WI38 (cell line): ENCODE measurements at regions not wholly inside any gene's neighbourhood (a gene's known extent, or its start where the extent isn't known, plus 50 kb on each side); places are given as distances from the start of the nearest gene placed in this dataset.

ENCODE experiments used
- H3K4me3 ChIP-seq: 2 replicates; pipeline ENCODE4 v1.5.1; 2011; ENCODE audit warnings: low read depth, mild to moderate bottlenecking, control low read depth, low read length
- TF ChIP-seq, protein P1 (sequence below): IDR thresholded peaks from 2 replicates; pipeline ENCODE4 v1.5.1; 2012; ENCODE audit warnings: low read depth, mild to moderate bottlenecking, control low read depth, low read length

DNA sequence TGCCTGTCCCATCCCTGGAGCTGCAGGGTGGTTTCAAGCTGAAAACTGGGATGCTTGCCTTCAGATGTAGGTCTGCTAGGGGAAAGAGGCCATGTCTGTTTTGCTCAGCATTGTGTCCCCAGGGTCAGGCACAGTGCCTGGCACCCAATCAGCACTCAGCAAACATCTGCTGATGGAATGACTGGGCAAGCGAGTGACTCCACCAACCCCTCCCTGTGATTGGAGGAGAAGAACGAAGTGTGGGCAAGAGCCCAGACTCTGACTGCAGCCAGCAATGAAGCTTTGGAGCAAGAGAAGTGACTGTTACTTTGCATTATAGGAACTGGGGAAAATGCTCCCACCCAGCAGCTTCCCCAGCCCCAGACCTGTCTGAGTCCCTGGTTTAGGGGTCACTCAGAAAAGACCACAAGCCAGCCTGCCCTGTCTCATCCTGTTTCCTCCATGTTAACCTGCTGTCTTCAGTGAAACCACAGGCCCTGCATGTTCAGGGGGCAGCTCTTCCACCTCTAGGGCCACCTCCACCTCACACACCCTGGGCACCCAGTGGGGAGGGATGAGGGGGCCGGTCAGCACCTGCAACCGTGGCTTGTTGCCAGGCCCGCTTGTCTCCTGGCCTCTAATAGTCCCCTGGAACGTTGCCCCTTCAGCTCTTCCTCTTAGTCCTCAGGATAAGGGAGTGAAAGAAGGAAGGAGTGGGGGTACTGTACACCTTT is 147.4 kb downstream of the TRIM29 start:
- TF ChIP-seq, protein P1, sequence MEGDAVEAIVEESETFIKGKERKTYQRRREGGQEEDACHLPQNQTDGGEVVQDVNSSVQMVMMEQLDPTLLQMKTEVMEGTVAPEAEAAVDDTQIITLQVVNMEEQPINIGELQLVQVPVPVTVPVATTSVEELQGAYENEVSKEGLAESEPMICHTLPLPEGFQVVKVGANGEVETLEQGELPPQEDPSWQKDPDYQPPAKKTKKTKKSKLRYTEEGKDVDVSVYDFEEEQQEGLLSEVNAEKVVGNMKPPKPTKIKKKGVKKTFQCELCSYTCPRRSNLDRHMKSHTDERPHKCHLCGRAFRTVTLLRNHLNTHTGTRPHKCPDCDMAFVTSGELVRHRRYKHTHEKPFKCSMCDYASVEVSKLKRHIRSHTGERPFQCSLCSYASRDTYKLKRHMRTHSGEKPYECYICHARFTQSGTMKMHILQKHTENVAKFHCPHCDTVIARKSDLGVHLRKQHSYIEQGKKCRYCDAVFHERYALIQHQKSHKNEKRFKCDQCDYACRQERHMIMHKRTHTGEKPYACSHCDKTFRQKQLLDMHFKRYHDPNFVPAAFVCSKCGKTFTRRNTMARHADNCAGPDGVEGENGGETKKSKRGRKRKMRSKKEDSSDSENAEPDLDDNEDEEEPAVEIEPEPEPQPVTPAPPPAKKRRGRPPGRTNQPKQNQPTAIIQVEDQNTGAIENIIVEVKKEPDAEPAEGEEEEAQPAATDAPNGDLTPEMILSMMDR, result no peak
- H3K4me3 ChIP-seq, result no peak overlapping the region

DNA sequence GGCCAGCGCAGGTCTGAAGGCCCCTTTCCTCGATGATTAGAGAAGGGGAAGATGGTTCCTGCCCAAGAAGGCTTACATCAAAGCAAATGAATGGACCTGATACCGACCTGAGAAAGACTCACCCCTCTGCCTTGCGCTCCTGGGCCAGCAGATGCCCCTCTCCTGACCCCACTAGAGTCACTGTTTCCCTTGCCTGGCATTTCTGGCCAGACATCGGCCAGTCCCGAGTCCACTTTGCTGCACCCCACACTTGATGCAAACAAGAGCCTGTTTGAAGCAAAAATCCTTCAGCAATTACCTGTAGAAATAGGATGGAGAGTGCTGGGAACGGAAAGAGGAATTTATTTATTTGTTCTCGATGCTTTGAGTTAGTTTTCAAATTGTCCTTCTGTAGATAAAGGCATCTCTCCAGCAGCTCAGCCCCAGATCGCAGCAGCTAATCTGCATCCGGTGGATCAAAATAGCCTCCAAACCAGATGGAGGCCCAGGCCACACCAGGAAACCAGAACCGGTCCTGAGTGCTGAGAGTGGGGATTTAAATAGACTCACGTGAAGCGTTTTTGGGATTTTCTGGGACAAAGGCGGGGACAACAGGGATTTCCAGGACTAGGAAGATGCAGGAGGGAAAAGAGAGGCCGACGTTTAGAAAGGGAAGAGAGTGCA is 148.6 kb downstream of the TRIM29 start:
- H3K4me3 ChIP-seq, result no peak overlapping the region
- TF ChIP-seq, protein P1, result no peak

DNA sequence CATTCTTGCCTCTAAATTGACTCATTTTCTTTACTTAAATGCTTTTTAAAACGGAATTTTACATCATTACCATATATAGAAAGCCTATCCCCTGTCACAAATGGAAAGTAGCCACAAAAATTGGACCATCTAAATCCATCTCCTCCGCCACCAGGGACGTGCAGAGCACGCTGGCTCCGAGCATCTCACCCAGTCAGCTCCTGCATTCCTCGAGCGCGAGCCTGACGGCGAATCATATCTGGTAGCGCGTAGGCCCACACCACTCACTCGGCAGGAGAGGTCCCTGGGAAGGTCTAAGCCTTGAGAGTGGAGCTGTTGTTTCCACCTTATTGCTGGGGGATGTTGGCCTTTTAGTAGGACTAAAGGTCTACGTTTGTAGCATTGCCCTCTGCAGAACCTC is 152.4 kb downstream of the TRIM29 start:
- no peak overlapping the region for H3K4me3 ChIP-seq
- TF ChIP-seq, protein P1, result no peak

DNA sequence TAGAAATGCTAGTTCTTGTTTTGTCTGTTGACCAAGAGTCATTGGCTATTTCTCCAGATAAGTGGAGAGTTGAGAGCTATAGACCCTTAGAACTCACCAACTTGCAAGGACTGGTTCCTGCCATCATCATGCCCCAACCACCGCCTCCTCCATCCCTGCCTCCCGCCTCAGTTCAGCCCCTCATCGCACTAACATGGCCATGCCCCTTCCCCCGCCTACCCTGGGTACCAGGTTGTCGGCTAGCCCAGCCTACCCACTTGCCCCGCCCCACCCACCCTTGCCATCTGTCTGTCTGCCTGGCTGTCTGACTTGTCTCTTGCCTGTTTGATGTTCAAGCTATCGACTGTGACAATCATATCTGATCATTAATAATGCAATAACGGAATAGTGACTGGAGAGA is 154.1 kb downstream of the TRIM29 start:
- TF ChIP-seq, protein P1, result no peak
- H3K4me3 ChIP-seq, result no peak overlapping the region

DNA sequence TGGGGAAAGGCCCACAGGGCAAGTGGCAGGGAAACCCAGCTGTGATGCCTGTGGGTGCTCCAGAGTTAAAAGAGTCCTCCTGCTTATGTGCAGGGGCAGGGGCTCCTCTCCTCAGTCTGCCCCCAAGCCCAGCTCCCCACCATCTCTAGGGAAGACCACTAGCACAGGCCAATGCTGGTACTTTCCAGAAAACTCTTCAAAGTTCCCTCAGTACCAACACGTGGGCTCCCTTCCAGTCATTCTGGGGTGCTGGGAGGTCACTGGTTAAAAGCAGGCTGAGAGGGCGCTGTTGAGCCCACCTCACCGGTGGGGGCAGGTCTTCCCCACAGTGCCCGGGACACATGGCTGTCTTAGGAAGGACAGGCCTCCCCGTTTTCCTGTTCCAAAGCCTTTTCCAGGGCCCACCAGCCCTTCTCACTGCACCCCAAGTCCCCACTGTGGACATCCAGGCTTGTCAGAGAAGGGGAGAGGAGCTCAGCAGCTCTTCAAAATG is 154.6 kb downstream of the TRIM29 start:
- H3K4me3 ChIP-seq, result no peak overlapping the region
- TF ChIP-seq, protein P1, result no peak

DNA sequence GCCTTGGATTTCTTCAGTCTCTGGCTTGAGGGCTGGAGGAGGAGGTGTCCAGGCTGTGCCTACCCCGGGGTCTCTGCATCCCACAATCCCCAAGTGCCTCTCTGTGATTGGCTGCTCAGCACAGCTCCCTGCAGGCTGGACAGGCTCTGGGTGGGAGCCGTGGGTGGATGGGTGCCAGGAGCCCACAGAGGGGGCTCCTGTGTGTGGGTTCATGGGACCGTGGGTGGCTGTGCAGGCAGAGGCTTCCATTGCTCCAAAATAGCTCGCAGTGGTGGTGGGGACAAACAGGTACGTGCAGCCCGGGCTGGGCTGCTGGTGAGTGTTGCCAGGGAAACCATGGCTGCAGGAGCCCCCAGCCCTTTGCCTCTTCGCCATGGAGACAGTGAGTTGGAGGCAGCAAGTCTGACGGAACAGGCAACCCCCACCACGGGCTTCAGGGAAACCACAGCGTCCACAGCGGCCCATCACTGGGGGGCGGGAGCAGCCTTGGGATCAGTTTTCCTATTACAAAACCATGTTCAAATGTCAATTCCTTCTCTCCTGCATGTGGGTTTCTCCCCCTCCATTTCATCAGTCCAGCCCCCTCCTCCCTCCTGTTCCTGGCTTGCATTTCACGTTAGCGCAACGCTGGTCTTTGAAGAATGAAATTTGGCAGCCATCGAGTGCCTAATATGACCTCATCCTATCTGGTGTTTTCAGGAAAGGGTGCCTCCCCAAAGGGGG is 155.2 kb downstream of the TRIM29 start:
- no peak overlapping the region for H3K4me3 ChIP-seq
- TF ChIP-seq, protein P1, result no peak

DNA sequence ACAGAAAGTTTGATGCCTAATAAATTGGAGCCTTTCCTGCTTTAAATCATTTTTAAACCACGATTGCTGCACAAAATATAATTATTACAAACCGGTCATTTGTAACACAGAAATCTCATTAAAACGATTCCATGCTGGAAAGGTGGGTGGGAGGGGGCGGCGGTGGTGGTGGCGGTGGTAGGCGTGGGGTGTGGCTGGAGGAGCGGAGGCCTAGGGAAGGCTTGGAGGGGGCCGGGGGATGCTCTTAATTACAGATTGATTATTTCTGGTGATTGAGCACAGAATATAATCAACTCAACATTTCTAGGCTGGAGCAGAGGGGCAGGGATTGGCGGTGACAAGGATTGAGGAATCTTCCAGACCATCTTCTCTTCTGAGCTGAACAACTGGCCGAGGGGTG is 157.5 kb downstream of the TRIM29 start:
- TF ChIP-seq, protein P1, result no peak
- H3K4me3 ChIP-seq, result no peak overlapping the region
